PC-3 (cell line): ENCODE measurements at regions not wholly inside any gene's neighbourhood (a gene's known extent, or its start where the extent isn't known, plus 50 kb on each side); places are given as distances from the start of the nearest gene placed in this dataset.

Experiments used
- CTCF ChIP-seq: fragments of 300-600 bp; sonication (generic); conservative IDR thresholded peaks from 2 replicates; pipeline ENCODE4 v1.5.1; 2017; ENCODE audit warnings: antibody characterized with exemption, low read depth, mild to moderate bottlenecking, low read length
- EZH2 ChIP-seq: fragments of 300-600 bp; sonication (generic); IDR thresholded peaks from one replicate; pipeline ENCODE4 v1.6.1; 2017; ENCODE audit warnings: antibody characterized with exemption, mild to moderate bottlenecking, low read length; ENCODE audit not compliant: unreplicated experiment

GRCh38 chr2:107633580-107634147, 193.0 kb upstream of the RGPD4 start:
- TF ChIP-seq CTCF, result no peak
- no peak for TF ChIP-seq EZH2
